MM.1S (cell line): ENCODE measurements at regions not wholly inside any gene's neighbourhood (a gene's known extent, or its start where the extent isn't known, plus 50 kb on each side); places are given as distances from the start of the nearest gene placed in this dataset.

Experiments used
- DNase-seq: peaks from one replicate; pipeline ENCODE4 v3.0.0-alpha.2; 2015
- H2AFZ ChIP-seq: fragments of 300-600 bp; sonication (generic); 2 replicates; pipeline ENCODE4 v1.6.0; 2016; ENCODE audit warnings: antibody characterized with exemption, low read length
- H3F3A ChIP-seq: fragments of 300-600 bp; sonication (generic); 2 replicates; pipeline ENCODE4 v1.6.1; 2016; ENCODE audit warnings: mild to moderate bottlenecking, antibody characterized with exemption, low read length, moderate library complexity, mixed read lengths; ENCODE audit not compliant: insufficient read depth
- H3K27ac ChIP-seq: fragments of 300-600 bp; sonication (generic); 2 replicates; pipeline ENCODE4 v1.5.1; 2016; ENCODE audit warnings: mild to moderate bottlenecking, low read length
- H3K27me3 ChIP-seq: fragments of 300-600 bp; sonication (generic); replicated peaks from 2 replicates; pipeline ENCODE4 v1.6.0; 2016; ENCODE audit warnings: low read length; ENCODE audit not compliant: insufficient read depth
- H3K36me3 ChIP-seq: fragments of 300-600 bp; sonication (generic); replicated peaks from 2 replicates; pipeline ENCODE4 v1.6.1; 2016; ENCODE audit warnings: mild to moderate bottlenecking, low read length, mixed read lengths; ENCODE audit not compliant: insufficient read depth
- H3K4me1 ChIP-seq: fragments of 300-600 bp; sonication (generic); 2 replicates; pipeline ENCODE4 v1.6.1; 2016; ENCODE audit warnings: low read length, mixed read lengths
- H3K4me2 ChIP-seq: fragments of 300-600 bp; sonication (generic); 2 replicates; pipeline ENCODE4 v1.6.0; 2016; ENCODE audit warnings: low read depth, low read length
- H3K4me3 ChIP-seq: fragments of 300-600 bp; sonication (generic); 2 replicates; pipeline ENCODE4 v1.5.1; 2016; ENCODE audit warnings: low read length, mixed read lengths
- H3K79me2 ChIP-seq: fragments of 300-600 bp; sonication (generic); 2 replicates; pipeline ENCODE4 v1.6.1; 2016; ENCODE audit warnings: mixed run types, low read length, mixed read lengths
- H3K9ac ChIP-seq: fragments of 300-600 bp; sonication (generic); 2 replicates; pipeline ENCODE4 v1.6.1; 2016; ENCODE audit warnings: low read length, mixed read lengths
- H3K9me2 ChIP-seq: fragments of 300-600 bp; sonication (generic); replicated peaks from 2 replicates; pipeline ENCODE4 v1.6.1; 2016; ENCODE audit warnings: mild to moderate bottlenecking, low read length, mixed read lengths; ENCODE audit not compliant: insufficient read depth
- H3K9me3 ChIP-seq: fragments of 300-600 bp; sonication (generic); replicated peaks from 2 replicates; pipeline ENCODE4 v1.6.1; 2016; ENCODE audit warnings: mild to moderate bottlenecking, low read length, mixed read lengths; ENCODE audit not compliant: insufficient read depth
- H4K20me1 ChIP-seq: fragments of 300-600 bp; sonication (generic); 2 replicates; pipeline ENCODE4 v1.6.1; 2016; ENCODE audit warnings: mild to moderate bottlenecking, low read length, moderate library complexity, mixed read lengths; ENCODE audit not compliant: insufficient read depth
- EZH2 ChIP-seq: fragments of 300-600 bp; sonication (generic); optimal IDR thresholded peaks from 2 replicates; pipeline ENCODE3; 2017; ENCODE audit warnings: low read depth, mild to moderate bottlenecking, antibody characterized with exemption, low read length, mixed read lengths
- EZH2phosphoT487 ChIP-seq: fragments of 300-600 bp; sonication (generic); IDR thresholded peaks from 2 replicates; pipeline ENCODE4 v1.6.1; 2018; ENCODE audit warnings: antibody characterized with exemption, low read length
- TF ChIP-seq, protein P1 (sequence below): fragments of 300-600 bp; sonication (generic); IDR thresholded peaks from 2 replicates; pipeline ENCODE4 v1.5.1; 2016; ENCODE audit warnings: antibody characterized with exemption, low read length, mixed read lengths

DNA sequence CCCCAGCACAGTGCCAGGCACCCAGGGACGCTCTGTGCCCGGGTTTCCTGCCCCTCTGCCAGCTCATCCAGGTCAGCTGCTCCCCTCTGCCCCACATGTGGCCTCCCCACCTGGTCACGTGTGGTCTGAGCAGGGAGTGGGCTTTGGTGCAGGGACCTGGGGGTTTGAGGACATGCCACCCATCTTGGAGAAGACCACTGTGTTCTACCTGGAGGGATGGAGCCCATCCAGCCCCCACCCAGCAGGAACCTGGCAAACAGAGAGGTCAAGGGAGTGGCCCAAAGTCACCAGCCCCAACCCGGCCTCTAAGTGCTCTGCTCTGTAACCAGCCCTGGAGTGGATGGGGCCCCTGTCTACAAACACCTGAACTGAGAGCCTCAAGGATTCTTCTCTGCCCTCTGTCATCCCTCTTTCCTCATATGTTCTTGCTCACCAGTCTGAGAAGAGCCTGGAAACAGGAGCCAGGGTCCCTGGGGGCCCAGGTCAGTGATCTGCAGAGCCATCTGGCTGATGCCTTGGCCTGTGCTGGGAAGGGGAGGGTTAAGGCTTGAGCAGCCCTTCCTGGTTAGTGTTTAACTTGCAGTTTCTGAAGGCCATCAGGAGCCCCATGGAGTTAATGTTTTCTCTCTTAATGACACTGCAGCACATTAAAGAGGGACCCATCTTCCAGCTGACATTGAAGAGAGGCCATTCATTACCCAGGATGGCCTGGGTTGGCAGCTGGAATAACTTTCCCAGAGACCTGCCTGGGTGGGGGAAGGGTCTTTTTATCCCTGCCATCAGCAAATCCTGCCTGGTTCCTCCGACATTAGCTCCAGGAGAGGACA, 235.4 kb downstream of the PTPRU start:
- Histone ChIP-seq H3K9ac (no peak overlapping the region), H3K36me3 (no peaks in the 10 kb centered on the region), H2AFZ (no peak overlapping the region), H3K4me3 (no peak overlapping the region), H3K4me2 (no peak overlapping the region), H3K4me1 (no peaks in the 10 kb centered on the region), H3K9me3 (no peaks in the 10 kb centered on the region), H3K27me3 (peaks cover 80% of the 10 kb centered on the region), H3F3A (no peaks in the 10 kb centered on the region), H4K20me1 (no peaks in the 10 kb centered on the region), H3K79me2 (no peaks in the 10 kb centered on the region), H3K9me2 (no peaks in the 10 kb centered on the region), H3K27ac (no peak overlapping the region)
- DNase-seq, result no peak
- TF ChIP-seq EZH2phosphoT487 (no peak), EZH2 (no peak)
- TF ChIP-seq, protein P1, sequence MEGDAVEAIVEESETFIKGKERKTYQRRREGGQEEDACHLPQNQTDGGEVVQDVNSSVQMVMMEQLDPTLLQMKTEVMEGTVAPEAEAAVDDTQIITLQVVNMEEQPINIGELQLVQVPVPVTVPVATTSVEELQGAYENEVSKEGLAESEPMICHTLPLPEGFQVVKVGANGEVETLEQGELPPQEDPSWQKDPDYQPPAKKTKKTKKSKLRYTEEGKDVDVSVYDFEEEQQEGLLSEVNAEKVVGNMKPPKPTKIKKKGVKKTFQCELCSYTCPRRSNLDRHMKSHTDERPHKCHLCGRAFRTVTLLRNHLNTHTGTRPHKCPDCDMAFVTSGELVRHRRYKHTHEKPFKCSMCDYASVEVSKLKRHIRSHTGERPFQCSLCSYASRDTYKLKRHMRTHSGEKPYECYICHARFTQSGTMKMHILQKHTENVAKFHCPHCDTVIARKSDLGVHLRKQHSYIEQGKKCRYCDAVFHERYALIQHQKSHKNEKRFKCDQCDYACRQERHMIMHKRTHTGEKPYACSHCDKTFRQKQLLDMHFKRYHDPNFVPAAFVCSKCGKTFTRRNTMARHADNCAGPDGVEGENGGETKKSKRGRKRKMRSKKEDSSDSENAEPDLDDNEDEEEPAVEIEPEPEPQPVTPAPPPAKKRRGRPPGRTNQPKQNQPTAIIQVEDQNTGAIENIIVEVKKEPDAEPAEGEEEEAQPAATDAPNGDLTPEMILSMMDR, result no peak

DNA sequence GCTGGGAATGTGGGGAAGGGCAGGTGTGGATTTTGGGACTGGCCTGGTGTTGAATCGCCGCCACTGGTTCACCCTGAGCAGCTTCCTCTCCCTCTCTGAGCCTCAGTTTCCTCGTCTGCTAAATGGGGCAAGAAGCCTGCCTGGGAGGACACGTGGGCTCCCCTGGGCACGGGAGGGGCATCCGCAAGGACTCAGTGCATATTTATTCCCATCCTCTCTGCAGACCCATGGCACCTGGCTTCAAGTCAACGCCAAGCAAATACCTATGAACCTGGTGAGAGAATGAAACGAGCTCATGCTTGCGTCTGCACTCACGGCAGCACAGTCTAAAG, 234.4 kb downstream of the PTPRU start:
- H3K9me3 ChIP-seq, result no peaks in the 10 kb centered on the region
- no peak overlapping the region for H3K9ac ChIP-seq
- no peaks in the 10 kb centered on the region for H3K79me2 ChIP-seq
- no peak for DNase-seq
- H3K4me1 ChIP-seq, result no peaks in the 10 kb centered on the region
- no peaks in the 10 kb centered on the region for H3K36me3 ChIP-seq
- H4K20me1 ChIP-seq, result no peaks in the 10 kb centered on the region
- H3K4me3 ChIP-seq, result no peak overlapping the region
- H3K27ac ChIP-seq, result no peak overlapping the region
- H3K9me2 ChIP-seq, result no peaks in the 10 kb centered on the region
- peaks cover 71% of the 10 kb centered on the region for H3K27me3 ChIP-seq
- no peak overlapping the region for H3K4me2 ChIP-seq
- H3F3A ChIP-seq, result no peaks in the 10 kb centered on the region
- TF ChIP-seq EZH2, result no peak
- TF ChIP-seq, protein P1, result no peak
- no peak overlapping the region for H2AFZ ChIP-seq

- no peak overlapping the region for H2AFZ ChIP-seq
- TF ChIP-seq EZH2, result no peak
- no peak for TF ChIP-seq EZH2phosphoT487
- TF ChIP-seq, protein P1, result no peak
- no peaks in the 10 kb centered on the region for H3K36me3 ChIP-seq
- no peaks in the 10 kb centered on the region for H4K20me1 ChIP-seq
- DNase-seq, result no peak
- no peak overlapping the region for H3K9ac ChIP-seq
- H3K27me3 ChIP-seq, result peaks cover 66% of the 10 kb centered on the region
- H3K4me3 ChIP-seq, result no peak overlapping the region
- no peaks in the 10 kb centered on the region for H3F3A ChIP-seq
- H3K4me1 ChIP-seq, result no peaks in the 10 kb centered on the region
- no peaks in the 10 kb centered on the region for H3K79me2 ChIP-seq
- H3K9me2 ChIP-seq, result no peaks in the 10 kb centered on the region
- H3K9me3 ChIP-seq, result no peaks in the 10 kb centered on the region
- no peak overlapping the region for H3K4me2 ChIP-seq
- H3K27ac ChIP-seq, result no peak overlapping the region
Measured at GRCh38 chr1:29470087-29470787, 233.9 kb downstream of the PTPRU start.
